H1 (cell line): ENCODE measurements at regions not wholly inside any gene's neighbourhood (a gene's known extent, or its start where the extent isn't known, plus 50 kb on each side); places are given as distances from the start of the nearest gene placed in this dataset.

Experiments
- CTCF ChIA-PET: fragments of 300-600 bp; sonication (Branson Sonifier 250); formaldehyde crosslinking; loops from one replicate; lab custom pipeline; 2021; ENCODE audit not compliant: partially characterized antibody; lab: Charles Lee
- POLR2A ChIA-PET: fragments of 300-600 bp; sonication (Branson Sonifier 250); formaldehyde crosslinking; loops from one replicate; lab custom pipeline; 2021; ENCODE audit warnings: inconsistent platforms; ENCODE audit not compliant: partially characterized antibody; lab: Charles Lee
- DNase-seq, 2 experiments: peaks; one replicate each; pipeline versions ENCODE4 v3.0.0 to v3.0.0-alpha.2; 2010 to 2022; ENCODE audit warnings: low spot score in 2 of 2, low read depth in 1 of 2, mixed read lengths in 1 of 2
- FAIRE-seq: peaks from 2 replicates; lab custom pipeline; 2011; peaks lifted over from hg19 to GRCh38; lab: Jason Lieb, UNC
- H2AFZ ChIP-seq: 2 replicates; pipeline ENCODE4 v1.8.1; 2012; ENCODE audit warnings: low read length, inconsistent platforms
- H2AK5ac ChIP-seq: 2 replicates; pipeline ENCODE4 v1.6.1; 2013; ENCODE audit warnings: low read depth, low read length
- H2BK120ac ChIP-seq: replicated peaks from 2 replicates; pipeline ENCODE3; 2013; ENCODE audit warnings: low read depth, low read length, inconsistent platforms
- H2BK12ac ChIP-seq: 2 replicates; pipeline ENCODE4 v1.6.1; 2013; ENCODE audit warnings: low read depth, low read length
- H2BK15ac ChIP-seq: 2 replicates; pipeline ENCODE4 v1.6.1; 2013; ENCODE audit warnings: low read length
- H2BK20ac ChIP-seq: 2 replicates; pipeline ENCODE4 v1.6.1; 2013; ENCODE audit warnings: low read length
- H2BK5ac ChIP-seq: 2 replicates; pipeline ENCODE4 v1.6.1; 2013; ENCODE audit warnings: low read depth, low read length
- H3K14ac ChIP-seq: 2 replicates; pipeline ENCODE4 v1.6.1; 2013; ENCODE audit warnings: inconsistent platforms; ENCODE audit not compliant: insufficient read length
- H3K18ac ChIP-seq: 2 replicates; pipeline ENCODE4 v1.6.1; 2013; ENCODE audit warnings: low read length; ENCODE audit errors: extremely low read depth
- H3K23ac ChIP-seq: 2 replicates; pipeline ENCODE4 v1.6.1; 2013; ENCODE audit warnings: inconsistent platforms; ENCODE audit not compliant: insufficient read length
- H3K23me2 ChIP-seq: 2 replicates; pipeline ENCODE4 v1.6.1; 2013; ENCODE audit warnings: low read depth, low read length
- H3K27ac ChIP-seq: 2 replicates; pipeline ENCODE4 v1.6.1; 2011; ENCODE audit warnings: low read depth, low read length, inconsistent platforms
- H3K27me3 ChIP-seq, 4 experiments: replicated peaks in 1 of 4; 1 replicate in 1 of 4; 2 replicates in 3 of 4; pipeline versions ENCODE4 v1.6.1 to v1.8.1; 2011 to 2013; ENCODE audit warnings: low read length in 3 of 4, mild to moderate bottlenecking in 3 of 4, inconsistent platforms in 2 of 4, mixed read lengths in 2 of 4, moderate library complexity in 1 of 4; ENCODE audit not compliant: control insufficient read depth in 3 of 4, insufficient read depth in 3 of 4; ENCODE audit errors: extremely low read depth in 1 of 4
- H3K36me3 ChIP-seq, 4 experiments: 2 replicates each; pipeline versions ENCODE4 v1.6.1 to v1.8.1; 2011 to 2013; ENCODE audit warnings: mild to moderate bottlenecking in 4 of 4, low read length in 3 of 4, moderate library complexity in 2 of 4, control low read depth in 1 of 4, inconsistent platforms in 1 of 4; ENCODE audit not compliant: insufficient read depth in 4 of 4, control insufficient read depth in 2 of 4
- H3K4ac ChIP-seq: replicated peaks from 2 replicates; pipeline ENCODE3; 2013; ENCODE audit warnings: low read length, low read depth, mixed read lengths, inconsistent platforms; ENCODE audit not compliant: insufficient read length
- H3K4me1 ChIP-seq, 4 experiments: replicated peaks in 1 of 4; 1 replicate in 1 of 4; 2 replicates in 3 of 4; pipeline versions ENCODE4 v1.6.1 to v1.8.1; 2011 to 2013; ENCODE audit warnings: low read length in 3 of 4, inconsistent platforms in 2 of 4, mixed read lengths in 1 of 4; ENCODE audit not compliant: insufficient read depth in 4 of 4, control insufficient read depth in 3 of 4
- H3K4me2 ChIP-seq, 2 experiments: 2 replicates each; pipeline versions ENCODE4 v1.6.1 to v1.8.1; 2011 to 2013; ENCODE audit warnings: low read depth in 2 of 2, low read length in 2 of 2, control low read depth in 1 of 2, inconsistent platforms in 1 of 2, mild to moderate bottlenecking in 1 of 2; ENCODE audit not compliant: insufficient read depth in 1 of 2
- H3K4me3 ChIP-seq, 4 experiments: fragments of 200-600, 300-600 bp in 1 of 4; sonication (generic), shearing (Covaris generic), sonication (Bioruptor Twin) in 1 of 4; 2 replicates each; pipeline versions ENCODE4 v1.5.1 to v1.8.1; 2011 to 2016; ENCODE audit warnings: low read length in 4 of 4, low read depth in 3 of 4, control low read depth in 2 of 4, inconsistent platforms in 2 of 4, mild to moderate bottlenecking in 2 of 4, mixed read lengths in 1 of 4, moderate library complexity in 1 of 4; ENCODE audit not compliant: insufficient read depth in 2 of 4; ENCODE audit errors: extremely low read depth in 1 of 4
- H3K56ac ChIP-seq: replicated peaks from 2 replicates; pipeline ENCODE3; 2013; ENCODE audit warnings: low read depth, mild to moderate bottlenecking, mixed read lengths, low read length, inconsistent platforms; ENCODE audit not compliant: insufficient read length
- H3K79me1 ChIP-seq: 2 replicates; pipeline ENCODE4 v1.6.1; 2013; ENCODE audit warnings: low read depth, low read length, control low read depth
- H3K79me2 ChIP-seq, 2 experiments: 2 replicates each; pipeline versions ENCODE4 v1.6.1 to v1.8.1; 2012 to 2013; ENCODE audit warnings: low read length in 2 of 2, mild to moderate bottlenecking in 2 of 2, inconsistent platforms in 1 of 2; ENCODE audit not compliant: insufficient read depth in 2 of 2, control insufficient read depth in 1 of 2
- H3K9ac ChIP-seq, 4 experiments: replicated peaks in 1 of 4; 1 replicate in 1 of 4; 2 replicates in 3 of 4; pipeline versions ENCODE4 v1.6.1 to v1.8.1; 2011 to 2013; ENCODE audit warnings: low read depth in 3 of 4, low read length in 3 of 4, control low read depth in 2 of 4, mild to moderate bottlenecking in 2 of 4, moderate library complexity in 2 of 4, inconsistent platforms in 1 of 4; ENCODE audit errors: extremely low read depth in 1 of 4
- H3K9me3 ChIP-seq, 2 experiments: 2 replicates each; pipeline versions ENCODE4 v1.6.1 to v1.8.1; 2012 to 2013; ENCODE audit warnings: mild to moderate bottlenecking in 2 of 2, moderate library complexity in 2 of 2, control low read depth in 1 of 2, inconsistent platforms in 1 of 2, low read depth in 1 of 2, low read length in 1 of 2, mixed read lengths in 1 of 2; ENCODE audit not compliant: insufficient read depth in 2 of 2
- H4K20me1 ChIP-seq, 2 experiments: replicated peaks in 1 of 2; 2 replicates each; pipeline versions ENCODE3 to v1.8.1; 2011 to 2013; ENCODE audit warnings: inconsistent platforms in 2 of 2, low read length in 2 of 2, mild to moderate bottlenecking in 1 of 2; ENCODE audit not compliant: insufficient read depth in 2 of 2, control insufficient read depth in 1 of 2
- H4K5ac ChIP-seq: 2 replicates; pipeline ENCODE4 v1.6.1; 2013; ENCODE audit warnings: low read length, low read depth, mixed read lengths, inconsistent platforms; ENCODE audit not compliant: insufficient read length
- H4K8ac ChIP-seq: 2 replicates; pipeline ENCODE4 v1.8.0; 2013; ENCODE audit warnings: mild to moderate bottlenecking, moderate library complexity, low read length, inconsistent platforms; ENCODE audit not compliant: insufficient read depth; ENCODE audit errors: extremely low read depth
- H4K91ac ChIP-seq: replicated peaks from 2 replicates; pipeline ENCODE3; 2013; ENCODE audit warnings: low read length, mixed read lengths, inconsistent platforms; ENCODE audit not compliant: insufficient read length
- BACH1 ChIP-seq: IDR thresholded peaks from 2 replicates; pipeline ENCODE4 v1.6.1; 2012; ENCODE audit warnings: low read length, improper control_type of control experiment
- CHD1 ChIP-seq: IDR thresholded peaks from 2 replicates; pipeline ENCODE4 v1.6.1; 2012; ENCODE audit warnings: low read depth, low read length, improper control_type of control experiment
- CTBP2 ChIP-seq: IDR thresholded peaks from 2 replicates; pipeline ENCODE4 v1.7.0; 2011; ENCODE audit warnings: borderline replicate concordance, mild to moderate bottlenecking, moderate library complexity, mixed read lengths, low read length; ENCODE audit not compliant: insufficient read depth, insufficient read length
- GTF2F1 ChIP-seq: IDR thresholded peaks from 2 replicates; pipeline ENCODE4 v1.6.1; 2012; ENCODE audit warnings: low read depth, low read length, improper control_type of control experiment, borderline replicate concordance
- HDAC2 ChIP-seq, 2 experiments: fragments of 300-600 bp in 1 of 2; sonication (generic) in 1 of 2; IDR thresholded peaks; 2 replicates each; pipeline ENCODE4 v1.6.1; 2011 to 2012; ENCODE audit warnings: low read depth in 2 of 2, low read length in 2 of 2, mild to moderate bottlenecking in 2 of 2, moderate library complexity in 2 of 2, borderline replicate concordance in 1 of 2, inconsistent platforms in 1 of 2
- KDM5A ChIP-seq: fragments of 200-600 bp; IDR thresholded peaks from 2 replicates; pipeline ENCODE4 v1.7.1; 2012; ENCODE audit warnings: mild to moderate bottlenecking, low read length, inconsistent platforms, mixed read lengths
- RNF2 ChIP-seq: fragments of 200-900, 300-1000 bp; sonication (generic); IDR thresholded peaks from 2 replicates; pipeline ENCODE4 v1.7.1; 2016; ENCODE audit warnings: borderline replicate concordance, low read depth, mild to moderate bottlenecking, antibody characterized with exemption, low read length; ENCODE audit not compliant: poor library complexity, severe bottlenecking; ENCODE audit errors: missing control alignments
- SIN3A ChIP-seq, 2 experiments: IDR thresholded peaks in 1 of 2; conservative IDR thresholded peaks in 1 of 2; 2 replicates each; pipeline ENCODE4 v1.6.1; 2011 to 2012; ENCODE audit warnings: low read length in 2 of 2, improper control_type of control experiment in 1 of 2, low read depth in 1 of 2, mild to moderate bottlenecking in 1 of 2
- TBP ChIP-seq: IDR thresholded peaks from 2 replicates; pipeline ENCODE4 v1.6.1; 2011; ENCODE audit warnings: low read depth, low read length, improper control_type of control experiment
- TCF12 ChIP-seq: IDR thresholded peaks from 2 replicates; pipeline ENCODE4 v1.6.1; 2011; ENCODE audit warnings: low read depth, mild to moderate bottlenecking, low read length
- TEAD4 ChIP-seq: IDR thresholded peaks from 2 replicates; pipeline ENCODE4 v1.6.1; 2012; ENCODE audit warnings: low read depth, low read length, inconsistent platforms, mixed read lengths
- WGBS, 2 experiments: shearing (Covaris generic) in 1 of 2; methylation state at CpG; one replicate each; pipeline versions ENCODE4 v1.1.6 to v1.1.7; 2013 to 2015; ENCODE audit warnings: low lambda C conversion rate in 2 of 2, mixed read lengths in 2 of 2, inconsistent platforms in 1 of 2, low coverage in 1 of 2, missing lambda C conversion rate in 1 of 2; ENCODE audit not compliant: insufficient replicate concordance in 2 of 2, insufficient coverage in 1 of 2, insufficient read length in 1 of 2; ENCODE audit errors: extremely low coverage in 1 of 2, missing lambda C conversion rate in 1 of 2; 5-methylcytosine and 5-hydroxymethylcytosine counted together

- Histone ChIP-seq H2AK5ac (no peak overlapping the region), H3K36me3 (no peaks in the 10 kb centered on the region), H2BK20ac (no peak overlapping the region), H2BK12ac (no peak overlapping the region), H2BK5ac (no peak overlapping the region), H4K20me1 (no peaks in the 10 kb centered on the region), H3K9ac (no peak overlapping the region; a peak in 1 of 7 replicates), H3K23ac (no peak overlapping the region), H3K56ac (no peak overlapping the region), H3K14ac (no peak overlapping the region), H3K79me1 (no peaks in the 10 kb centered on the region), H3K4me2 (no peak overlapping the region), H2BK120ac (no peak overlapping the region), H2AFZ (peak overlapping the region; percentile 62; the same call in 1 of the 2 replicates), H3K4ac (no peak overlapping the region), H4K91ac (no peak overlapping the region), H3K4me3 (no peak overlapping the region), H3K27me3 (no peaks in the 10 kb centered on the region), H4K8ac (no peak overlapping the region), H3K27ac (no peak overlapping the region), H3K23me2 (no peaks in the 10 kb centered on the region), H3K79me2 (no peaks in the 10 kb centered on the region), H3K9me3 (no peaks in the 10 kb centered on the region), H3K4me1 (no peaks in the 10 kb centered on the region), H2BK15ac (no peak overlapping the region), H3K18ac (no peak overlapping the region), H4K5ac (no peak overlapping the region)
- POLR2A ChIA-PET, result no interaction called here
- 89% methylated on average over 8 of the region's 9 CpGs; no CpG with 5 or more reads in 1 of the 2 experiments for WGBS, 2 experiments
- CTCF ChIA-PET, result interaction anchor here (0.6 to 1.3 kb wide), 3 partner anchors 14 to 522 kb away, joined by 3 to 4 read pairs (median 3); no protein-coding TSS in a partner anchor
- FAIRE-seq (no peak), DNase-seq (no peak)
- TF ChIP-seq GTF2F1 (no peak), TCF12 (no peak), BACH1 (no peak), RNF2 (no peak), TBP (no peak), CHD1 (no peak), SIN3A (conservative IDR thresholded peaks at IDR 0.05 in 1 of 2, IDR thresholded peaks at IDR 0.05 in 1 of 2; ENCODE audit: low read depth in 1 of 2, low read length in 2 of 2) (no peak), KDM5A (no peak), TEAD4 (no peak), HDAC2 (IDR thresholded peaks at IDR 0.05; ENCODE audit: borderline replicate concordance in 1 of 2, low read depth in 2 of 2, low read length in 2 of 2) (no peak), CTBP2 (no peak)
Observed at GRCh38 chr9:11471321-11471720, 858.5 kb upstream of the PTPRD start.
